Loucy (cell line): ENCODE measurements at regions not wholly inside any gene's neighbourhood (a gene's known extent, or its start where the extent isn't known, plus 50 kb on each side); places are given as distances from the start of the nearest gene placed in this dataset.

ENCODE experiments used
- H2AFZ ChIP-seq: fragments of 200-600 bp; sonication (generic); 2 replicates; pipeline ENCODE4 v1.6.0; 2016; ENCODE audit warnings: antibody characterized with exemption, mild to moderate bottlenecking, low read length, moderate library complexity
- H3F3A ChIP-seq: fragments of 200-600 bp; 2 replicates; pipeline ENCODE4 v1.6.0; 2016; ENCODE audit warnings: antibody characterized with exemption, low read depth, mild to moderate bottlenecking
- H3K27me3 ChIP-seq: fragments of 200-600 bp; sonication (generic); 2 replicates; pipeline ENCODE4 v1.6.1; 2014; ENCODE audit warnings: low read length, mild to moderate bottlenecking; ENCODE audit not compliant: insufficient read depth, poor library complexity, severe bottlenecking
- H3K36me3 ChIP-seq: fragments of 200-600 bp; sonication (generic); 2 replicates; pipeline ENCODE4 v1.6.1; 2016; ENCODE audit warnings: low read length; ENCODE audit not compliant: insufficient read depth
- H3K4me1 ChIP-seq: fragments of 200-600 bp; sonication (generic); 2 replicates; pipeline ENCODE4 v1.5.1; 2014; ENCODE audit warnings: low read length, mild to moderate bottlenecking; ENCODE audit not compliant: insufficient read depth, poor library complexity, severe bottlenecking
- H3K4me2 ChIP-seq: fragments of 200-600 bp; sonication (generic); 2 replicates; pipeline ENCODE4 v1.6.0; 2014; ENCODE audit warnings: antibody characterized with exemption, low read length, low read depth, mild to moderate bottlenecking; ENCODE audit not compliant: poor library complexity, severe bottlenecking
- H3K4me3 ChIP-seq: fragments of 200-600 bp; sonication (generic); 2 replicates; pipeline ENCODE4 v1.5.1; 2014; ENCODE audit warnings: low read length, mild to moderate bottlenecking, mixed read lengths; ENCODE audit not compliant: poor library complexity, severe bottlenecking
- H3K79me2 ChIP-seq: fragments of 200-600 bp; sonication (generic); 2 replicates; pipeline ENCODE4 v1.6.1; 2014; ENCODE audit warnings: low read length; ENCODE audit not compliant: insufficient read depth
- H3K9ac ChIP-seq: fragments of 200-600 bp; sonication (generic); 2 replicates; pipeline ENCODE4 v1.6.0; 2014; ENCODE audit warnings: mild to moderate bottlenecking, low read depth, low read length, moderate library complexity; ENCODE audit not compliant: poor library complexity, severe bottlenecking
- H3K9me2 ChIP-seq: fragments of 200-600 bp; sonication (generic); replicated peaks from 2 replicates; pipeline ENCODE4 v1.6.1; 2016; ENCODE audit warnings: low read depth, low read length, mixed read lengths
- H3K9me3 ChIP-seq: fragments of 200-600 bp; sonication (generic); 2 replicates; pipeline ENCODE4 v1.6.1; 2014; ENCODE audit warnings: mild to moderate bottlenecking, antibody characterized with exemption, low read length, low read depth; ENCODE audit not compliant: insufficient read depth
- H4K20me1 ChIP-seq: fragments of 200-600 bp; sonication (generic); 2 replicates; pipeline ENCODE4 v1.6.0; 2014; ENCODE audit warnings: antibody characterized with exemption, low read length, mild to moderate bottlenecking; ENCODE audit not compliant: insufficient read depth, poor library complexity, severe bottlenecking
- CTCF ChIP-seq: fragments of 200-600 bp; sonication (generic); conservative IDR thresholded peaks from 2 replicates; pipeline ENCODE4 v1.5.1; 2014; ENCODE audit warnings: mild to moderate bottlenecking, antibody characterized with exemption, low read length
- EZH2phosphoT487 ChIP-seq: fragments of 200-600 bp; IDR thresholded peaks from 2 replicates; pipeline ENCODE4 v1.6.1; 2018; ENCODE audit warnings: antibody characterized with exemption, mild to moderate bottlenecking, moderate library complexity, borderline replicate concordance

GRCh38 chr3:104519468-104520227 lies 847.1 kb upstream of the ALCAM start:
- no peaks in the 10 kb centered on the region for H3F3A ChIP-seq
- H3K36me3 ChIP-seq = no peaks in the 10 kb centered on the region
- no peaks in the 10 kb centered on the region for H3K9me3 ChIP-seq
- no peak overlapping the region for H2AFZ ChIP-seq
- H3K4me3 ChIP-seq = no peak overlapping the region
- no peak overlapping the region for H3K4me2 ChIP-seq
- TF ChIP-seq CTCF = no peak
- no peak for TF ChIP-seq EZH2phosphoT487
- no peaks in the 10 kb centered on the region for H3K4me1 ChIP-seq
- H3K79me2 ChIP-seq = no peaks in the 10 kb centered on the region
- no peak overlapping the region for H3K9ac ChIP-seq
- H3K9me2 ChIP-seq = no peaks in the 10 kb centered on the region
- H4K20me1 ChIP-seq = no peaks in the 10 kb centered on the region
- H3K27me3 ChIP-seq = no peaks in the 10 kb centered on the region

- H4K20me1 ChIP-seq = no peaks in the 10 kb centered on the region
- no peaks in the 10 kb centered on the region for H3K9me2 ChIP-seq
- H3K27me3 ChIP-seq = no peaks in the 10 kb centered on the region
- TF ChIP-seq CTCF = no peak
- no peak for TF ChIP-seq EZH2phosphoT487
- H3F3A ChIP-seq = no peaks in the 10 kb centered on the region
- H3K4me3 ChIP-seq = no peak overlapping the region
- H3K9ac ChIP-seq = no peak overlapping the region
- no peaks in the 10 kb centered on the region for H3K79me2 ChIP-seq
- H3K9me3 ChIP-seq = no peaks in the 10 kb centered on the region
- H2AFZ ChIP-seq = no peak overlapping the region
- H3K36me3 ChIP-seq = no peaks in the 10 kb centered on the region
- H3K4me1 ChIP-seq = no peaks in the 10 kb centered on the region
- H3K4me2 ChIP-seq = no peak overlapping the region
Observed at GRCh38 chr3:104520228-104520655, 846.5 kb upstream of the ALCAM start.

- Histone ChIP-seq H3K9ac (no peak overlapping the region), H3K4me1 (no peaks in the 10 kb centered on the region)
Observed at GRCh38 chr3:104521606-104522336, 844.9 kb upstream of the ALCAM start.

More at GRCh38 chr3:104521606-104522336, 844.9 kb upstream of the ALCAM start:
- TF ChIP-seq EZH2phosphoT487 (no peak), CTCF (no peak)
- Histone ChIP-seq H2AFZ (no peak overlapping the region), H3K27me3 (no peaks in the 10 kb centered on the region), H3K79me2 (no peaks in the 10 kb centered on the region), H4K20me1 (no peaks in the 10 kb centered on the region), H3K4me2 (no peak overlapping the region), H3K4me3 (no peak overlapping the region), H3F3A (no peaks in the 10 kb centered on the region), H3K36me3 (no peaks in the 10 kb centered on the region), H3K9me2 (no peaks in the 10 kb centered on the region), H3K9me3 (no peaks in the 10 kb centered on the region)
